Body of pancreas (tissue), 4 donors: ENCODE measurements at regions not wholly inside any gene's neighbourhood (a gene's known extent, or its start where the extent isn't known, plus 50 kb on each side); places are given as distances from the start of the nearest gene placed in this dataset.

ENCODE experiments used
- CTCF ChIP-seq, 7 experiments: fragments of 450-650 bp in 4 of 7; fragments of 200-600 bp in 3 of 7; sonication (generic) in 3 of 7; IDR thresholded peaks; one replicate each; pipeline ENCODE4 v1.5.1; 2016 to 2019; ENCODE audit warnings: antibody characterized with exemption in 7 of 7
- POLR2A ChIP-seq, 3 donors: fragments of 450-650 bp; IDR thresholded peaks; one replicate each; pipeline ENCODE4 v1.6.1; 2016; ENCODE audit warnings: antibody characterized with exemption in 3 of 3, mild to moderate bottlenecking in 2 of 3

GRCh38 chr10:108072466-108072865, 908.0 kb upstream of the SORCS1 start:
- TF ChIP-seq POLR2A (IDR thresholded peaks at IDR 0.05) (no peak), CTCF (IDR thresholded peaks at IDR 0.05) (no peak)
